GM21737 (cell line): ENCODE measurements at regions not wholly inside any gene's neighbourhood (a gene's known extent, or its start where the extent isn't known, plus 50 kb on each side); places are given as distances from the start of the nearest gene placed in this dataset.

Experiments used
- ATAC-seq: cut with Tn5 transposase; IDR thresholded peaks from one replicate; pipeline ENCODE4 v1.9.1; 2021; ENCODE audit warnings: mild to moderate bottlenecking, moderate library complexity; ENCODE audit not compliant: unreplicated experiment

- ATAC-seq: no peak
These were observed 132.5 kb downstream of the OLFM1 start for GRCh38 chr9:135219676-135220600.

- no peak for ATAC-seq
These were observed 133.4 kb downstream of the OLFM1 start for GRCh38 chr9:135220601-135221575.

- no peak for ATAC-seq
These were observed 134.1 kb downstream of the OLFM1 start for GRCh38 chr9:135221576-135221950.

- ATAC-seq: no peak
These were observed 134.6 kb downstream of the OLFM1 start for GRCh38 chr9:135221951-135222631.

- ATAC-seq: no peak
These were observed 135.7 kb downstream of the OLFM1 start for GRCh38 chr9:135222881-135223760.

- ATAC-seq: no peak
These were observed 136.4 kb downstream of the OLFM1 start for GRCh38 chr9:135223831-135224230.

- no peak for ATAC-seq
These were observed 136.9 kb downstream of the OLFM1 start for GRCh38 chr9:135224286-135224877.

- ATAC-seq: no peak
These were observed 137.6 kb downstream of the OLFM1 start for GRCh38 chr9:135224921-135225541.

GRCh38 chr9:135225619-135226228, 138.3 kb downstream of the OLFM1 start:
- no peak for ATAC-seq

GRCh38 chr9:135226369-135227050, 139.0 kb downstream of the OLFM1 start:
- ATAC-seq: no peak

- no peak for ATAC-seq
These were observed 140.3 kb downstream of the OLFM1 start for GRCh38 chr9:135227641-135228251.

GRCh38 chr9:135228345-135228982, 141.0 kb downstream of the OLFM1 start:
- ATAC-seq: no peak

- ATAC-seq: no peak
These were observed 141.6 kb downstream of the OLFM1 start for GRCh38 chr9:135228983-135229625.

GRCh38 chr9:135229701-135230385, 142.4 kb downstream of the OLFM1 start:
- ATAC-seq: no peak

GRCh38 chr9:135230386-135230765, 142.9 kb downstream of the OLFM1 start:
- ATAC-seq: no peak

GRCh38 chr9:135230817-135231520, 143.5 kb downstream of the OLFM1 start:
- no peak for ATAC-seq
